ENCODE measurements at regions not wholly inside any gene's neighbourhood (a gene's known extent, or its start where the extent isn't known, plus 50 kb on each side); places are given as distances from the start of the nearest gene placed in this dataset.

GRCh38 chr15:70486451-70487386 is 276.6 kb downstream of the UACA start (continued):
- TF ChIP-seq CTCF (IDR thresholded peaks at IDR 0.05 in 2 of 3, conservative IDR thresholded peaks at IDR 0.05 in 1 of 3; ENCODE audit: control insufficient read depth in 2 of 3, extremely low read depth in 1 of 3, insufficient read depth in 1 of 3, low read depth in 3 of 3, low read length in 3 of 3) (no peak), ELK1 (IDR thresholded peaks at IDR 0.05; ENCODE audit: low read depth, low read length) (no peak), RCOR1 (conservative IDR thresholded peaks at IDR 0.05; ENCODE audit: low read depth, low read length) (no peak), TCF3 (IDR thresholded peaks at IDR 0.05; ENCODE audit: borderline replicate concordance, insufficient read depth, low read depth, low read length) (peak; percentile 80; the same call in 1 of the 2 replicates), SUPT20H (IDR thresholded peaks at IDR 0.05; ENCODE audit: borderline replicate concordance, control insufficient read depth, low read depth, low read length) (no peak), PKNOX1 (IDR thresholded peaks at IDR 0.05) (no peak), USF2 (IDR thresholded peaks at IDR 0.05; ENCODE audit: borderline replicate concordance, low read depth, low read length) (no peak), BCL11A (IDR thresholded peaks at IDR 0.05; ENCODE audit: low read depth, low read length) (peak; percentile 93), ATF2 (IDR thresholded peaks at IDR 0.05; ENCODE audit: low read length) (peak; percentile 94), MYB (IDR thresholded peaks at IDR 0.05; ENCODE audit: borderline replicate concordance, low read depth, low read length) (no peak), USF1 (IDR thresholded peaks at IDR 0.05; ENCODE audit: borderline replicate concordance, extremely low read length, insufficient read depth, low read depth, low read length) (no peak), NFXL1 (IDR thresholded peaks at IDR 0.05; ENCODE audit: borderline replicate concordance) (no peak), NFYB (IDR thresholded peaks at IDR 0.05; ENCODE audit: insufficient read depth, low read depth, low read length) (no peak), BRCA1 (IDR thresholded peaks at IDR 0.05; ENCODE audit: low read depth, low read length) (no peak), NR2C1 (IDR thresholded peaks at IDR 0.05) (no peak), KLF5 (IDR thresholded peaks at IDR 0.05; ENCODE audit: partially characterized antibody) (peak; percentile 47), CREB1 (IDR thresholded peaks at IDR 0.05; ENCODE audit: low read depth) (peak; percentile 75; the same call in 1 of the 2 replicates), CHD1 (IDR thresholded peaks at IDR 0.05; ENCODE audit: low read depth, low read length) (no peak), RB1 (IDR thresholded peaks at IDR 0.05; ENCODE audit: borderline replicate concordance) (no peak), NBN (IDR thresholded peaks at IDR 0.05) (peak; percentile 76)
